Esophagus muscularis mucosa (tissue), 4 donors: ENCODE measurements at regions not wholly inside any gene's neighbourhood (a gene's known extent, or its start where the extent isn't known, plus 50 kb on each side); places are given as distances from the start of the nearest gene placed in this dataset.

Experiments
- DNase-seq: peaks from one replicate; pipeline ENCODE4 v3.0.0-alpha.2; 2017; ENCODE audit errors: extremely low spot score
- H3K27ac ChIP-seq, 4 donors: fragments of 200-600 bp; sonication (generic); replicated peaks in 1 of 4; 1 replicate in 3 of 4; 2 replicates in 1 of 4; pipeline ENCODE4 v1.5.1; 2016 to 2019; ENCODE audit warnings: mild to moderate bottlenecking in 1 of 4
- H3K27me3 ChIP-seq, 4 donors: fragments of 200-600 bp; sonication (generic); one replicate each; pipeline versions ENCODE4 v1.5.1 to v1.6.0; 2016 to 2019
- H3K36me3 ChIP-seq, 4 donors: fragments of 200-600 bp; sonication (generic); one replicate each; pipeline ENCODE4 v1.5.1; 2016 to 2019
- H3K4me1 ChIP-seq, 4 donors: fragments of 200-600 bp; sonication (generic); one replicate each; pipeline ENCODE4 v1.5.1; 2016 to 2019
- H3K4me3 ChIP-seq, 4 donors: fragments of 200-600 bp; sonication (generic); 1 replicate in 2 of 4; 2 replicates in 2 of 4; pipeline ENCODE4 v1.5.1; 2016 to 2019; ENCODE audit warnings: mild to moderate bottlenecking in 4 of 4, moderate library complexity in 1 of 4
- H3K9me3 ChIP-seq, 4 donors: fragments of 200-600 bp; sonication (generic); 1 replicate in 3 of 4; 2 replicates in 1 of 4; pipeline ENCODE4 v1.5.1; 2016 to 2019
- CTCF ChIP-seq, 3 experiments: fragments of 200-600 bp in 2 of 3; fragments of 450-650 bp in 1 of 3; sonication (generic) in 2 of 3; IDR thresholded peaks; one replicate each; pipeline ENCODE4 v1.5.1; 2017 to 2019; ENCODE audit warnings: antibody characterized with exemption in 3 of 3, mild to moderate bottlenecking in 2 of 3, moderate library complexity in 1 of 3
- EP300 ChIP-seq: sonication (generic); formaldehyde crosslinking; IDR thresholded peaks from one replicate; pipeline ENCODE4 v1.6.1; 2017; ENCODE audit warnings: antibody characterized with exemption
- POLR2A ChIP-seq: fragments of 450-650 bp; IDR thresholded peaks from one replicate; pipeline ENCODE4 v1.6.1; 2017; ENCODE audit warnings: antibody characterized with exemption, moderate library complexity, mild to moderate bottlenecking, low read depth
- POLR2AphosphoS5 ChIP-seq, 2 donors: sonication (generic); formaldehyde crosslinking; IDR thresholded peaks; one replicate each; pipeline ENCODE4 v1.6.1; 2017; ENCODE audit warnings: antibody characterized with exemption in 2 of 2
- WGBS: methylation state at CpG from one replicate; pipeline ENCODE4 v1.1.5; 2018; 5-methylcytosine and 5-hydroxymethylcytosine counted together
- intact Hi-C: fragments of 100-400 bp; cut with DNase I; formaldehyde crosslinking; loops from one replicate; pipeline ENCODE4 v1.15.1; 2023

GRCh38 chr2:220163486-220163885 lies 536.1 kb downstream of the SLC4A3 start:
- intact Hi-C loops, result no loop called here
- peaks cover 0 to 8% (median 0%) of the 10 kb centered on the region in 4 donors for H3K9me3 ChIP-seq
- H3K4me3 ChIP-seq, result no peak overlapping the region
- no peak for TF ChIP-seq POLR2A
- H3K36me3 ChIP-seq, result no peaks in the 10 kb centered on the region
- no peaks in the 10 kb centered on the region for H3K4me1 ChIP-seq
- WGBS, result 85% methylated on average over 2 of the region's 2 CpGs
- no peak for DNase-seq
- H3K27me3 ChIP-seq, result no peaks in the 10 kb centered on the region
- H3K27ac ChIP-seq, result no peak overlapping the region

- no peaks in the 10 kb centered on the region for H3K4me1 ChIP-seq
- H3K27me3 ChIP-seq, result no peaks in the 10 kb centered on the region
- 72% methylated on average over 4 of the region's 4 CpGs for WGBS
- no peak for DNase-seq
- H3K9me3 ChIP-seq, result peaks cover 0 to 8% (median 0%) of the 10 kb centered on the region in 4 donors
- no peaks in the 10 kb centered on the region for H3K36me3 ChIP-seq
- intact Hi-C loops, result no loop called here
- TF ChIP-seq POLR2AphosphoS5 (IDR thresholded peaks at IDR 0.05) (no peak), POLR2A (no peak)
- no peak overlapping the region for H3K27ac ChIP-seq
- H3K4me3 ChIP-seq, result no peak overlapping the region
Measured at GRCh38 chr2:220165401-220165800, 538.0 kb downstream of the SLC4A3 start.

GRCh38 chr2:220166616-220167015 lies 539.2 kb downstream of the SLC4A3 start:
- H3K4me3 ChIP-seq, result no peak overlapping the region
- no peaks in the 10 kb centered on the region for H3K4me1 ChIP-seq
- intact Hi-C loops, result no loop called here
- DNase-seq, result no peak
- 63% methylated on average over 3 of the region's 3 CpGs for WGBS
- TF ChIP-seq POLR2A, result no peak
- no peak for TF ChIP-seq CTCF (IDR thresholded peaks at IDR 0.05)
- no peak for TF ChIP-seq POLR2AphosphoS5 (IDR thresholded peaks at IDR 0.05)
- no peak for TF ChIP-seq EP300
- no peaks in the 10 kb centered on the region for H3K36me3 ChIP-seq
- H3K27me3 ChIP-seq, result no peaks in the 10 kb centered on the region
- H3K27ac ChIP-seq, result no peak overlapping the region
- no peaks in the 10 kb centered on the region for H3K9me3 ChIP-seq

GRCh38 chr2:220167956-220168355 lies 540.5 kb downstream of the SLC4A3 start:
- H3K9me3 ChIP-seq, result no peaks in the 10 kb centered on the region
- no peaks in the 10 kb centered on the region for H3K4me1 ChIP-seq
- TF ChIP-seq CTCF (IDR thresholded peaks at IDR 0.05) (no peak), POLR2AphosphoS5 (IDR thresholded peaks at IDR 0.05) (no peak), EP300 (no peak), POLR2A (no peak)
- H3K27me3 ChIP-seq, result no peaks in the 10 kb centered on the region
- H3K36me3 ChIP-seq, result no peaks in the 10 kb centered on the region
- WGBS, result 88% methylated on average over 4 of the region's 4 CpGs
- no peak overlapping the region for H3K4me3 ChIP-seq
- DNase-seq, result no peak
- no peak overlapping the region for H3K27ac ChIP-seq
- intact Hi-C loops, result no loop called here

GRCh38 chr2:220168891-220169546 lies 541.6 kb downstream of the SLC4A3 start:
- H3K4me3 ChIP-seq, result no peak overlapping the region
- no peak overlapping the region for H3K27ac ChIP-seq
- H3K4me1 ChIP-seq, result no peaks in the 10 kb centered on the region
- no peaks in the 10 kb centered on the region for H3K36me3 ChIP-seq
- TF ChIP-seq CTCF (IDR thresholded peaks at IDR 0.05), result no peak
- TF ChIP-seq POLR2AphosphoS5 (IDR thresholded peaks at IDR 0.05), result no peak
- no peak for TF ChIP-seq POLR2A
- no peak for TF ChIP-seq EP300
- no peaks in the 10 kb centered on the region for H3K27me3 ChIP-seq
- intact Hi-C loops, result no loop called here
- H3K9me3 ChIP-seq, result no peaks in the 10 kb centered on the region
- 72% methylated on average over 4 of the region's 4 CpGs for WGBS
- no peak for DNase-seq

- no peak for TF ChIP-seq POLR2AphosphoS5 (IDR thresholded peaks at IDR 0.05)
- TF ChIP-seq EP300, result no peak
- no peak for TF ChIP-seq CTCF (IDR thresholded peaks at IDR 0.05)
- no peak for TF ChIP-seq POLR2A
- WGBS, result 70% methylated on average over 2 of the region's 2 CpGs
- intact Hi-C loops, result no loop called here
- no peaks in the 10 kb centered on the region for H3K9me3 ChIP-seq
- no peaks in the 10 kb centered on the region for H3K27me3 ChIP-seq
- no peak overlapping the region for H3K4me3 ChIP-seq
- H3K27ac ChIP-seq, result no peak overlapping the region
- no peaks in the 10 kb centered on the region for H3K4me1 ChIP-seq
- no peaks in the 10 kb centered on the region for H3K36me3 ChIP-seq
- no peak for DNase-seq
Measured at GRCh38 chr2:220174826-220175225, 547.4 kb downstream of the SLC4A3 start.
